COLO668 (cell line): ENCODE measurements at regions not wholly inside any gene's neighbourhood (a gene's known extent, or its start where the extent isn't known, plus 50 kb on each side); places are given as distances from the start of the nearest gene placed in this dataset.
"Not testable (repeated sequence)": the region's sequence is repeated elsewhere in the genome, so short reads cannot be mapped to it uniquely, and the experiment has no call there.

ENCODE experiments used
- DNase-seq: peaks from one replicate; lab custom pipeline; 2025; ENCODE audit not compliant: unreplicated experiment; lab: John Stamatoyannopoulos, UW

- DNase-seq, result no peak
Observed at GRCh38 chr6:103819509-103819908, 1040.2 kb downstream of the HACE1 start.

- no peak for DNase-seq
Observed at GRCh38 chr6:103812970-103813369, 1046.7 kb downstream of the HACE1 start.

GRCh38 chr6:103801901-103802479 lies 1057.7 kb downstream of the HACE1 start:
- not testable (repeated sequence) for DNase-seq

GRCh38 chr6:103799971-103800670 lies 1059.6 kb downstream of the HACE1 start:
- no peak for DNase-seq

GRCh38 chr6:103798166-103798565 lies 1061.6 kb downstream of the HACE1 start:
- no peak for DNase-seq

- no peak for DNase-seq
Observed at GRCh38 chr6:103797738-103798137, 1062.0 kb downstream of the HACE1 start.

GRCh38 chr6:103791458-103791857 lies 1068.3 kb downstream of the HACE1 start:
- no peak for DNase-seq

GRCh38 chr6:103784117-103784516 lies 1075.6 kb downstream of the HACE1 start:
- no peak for DNase-seq

GRCh38 chr6:103783329-103783728 lies 1076.4 kb downstream of the HACE1 start:
- DNase-seq, result peak; percentile 63

- DNase-seq, result no peak
Observed at GRCh38 chr6:103769431-103769830, 1090.3 kb downstream of the HACE1 start.

GRCh38 chr6:103750603-103751002 lies 1109.1 kb downstream of the HACE1 start:
- no peak for DNase-seq

- no peak for DNase-seq
Observed at GRCh38 chr6:103734016-103734415, 1125.7 kb downstream of the HACE1 start.

GRCh38 chr6:103729658-103730057 lies 1130.1 kb downstream of the HACE1 start:
- no peak for DNase-seq

GRCh38 chr6:103723438-103724322 lies 1136.0 kb downstream of the HACE1 start:
- no peak for DNase-seq

- DNase-seq, result no peak
Observed at GRCh38 chr6:103722683-103723082, 1137.0 kb downstream of the HACE1 start.

- no peak for DNase-seq
Observed at GRCh38 chr6:103721923-103722322, 1137.8 kb downstream of the HACE1 start.

- DNase-seq, result no peak
Observed at GRCh38 chr6:103720393-103720792, 1139.3 kb downstream of the HACE1 start.

GRCh38 chr6:103719545-103719944 lies 1140.2 kb downstream of the HACE1 start:
- no peak for DNase-seq

- no peak for DNase-seq
Observed at GRCh38 chr6:103715269-103715668, 1144.5 kb downstream of the HACE1 start.

GRCh38 chr6:103709236-103709635 lies 1150.5 kb downstream of the HACE1 start:
- DNase-seq, result not testable (repeated sequence)

- no peak for DNase-seq
Observed at GRCh38 chr6:103707596-103708325, 1152.0 kb downstream of the HACE1 start.
